Naive B cell (primary cell): ENCODE measurements at regions not wholly inside any gene's neighbourhood (a gene's known extent, or its start where the extent isn't known, plus 50 kb on each side); places are given as distances from the start of the nearest gene placed in this dataset.
A peak's percentile ranks its signal among the peaks of the same experiment; 100 is the strongest.

Experiments used
- ATAC-seq, 2 donors: fragments of 150-1000 bp; cut with Tn5 transposase; 2 replicates each; pipeline ENCODE4 v1.10.0; 2021; ENCODE audit warnings: low read depth in 2 of 2, mild to moderate bottlenecking in 2 of 2, moderate library complexity in 2 of 2
- DNase-seq: peaks from one replicate; pipeline ENCODE4 v3.0.0; 2022
- H3K27ac Mint-ChIP-seq, 6 donors: one replicate each; pipeline ENCODE4 v1.8.0; 2020 to 2022; ENCODE audit warnings: mild to moderate bottlenecking in 6 of 6, mixed read lengths in 6 of 6, moderate library complexity in 5 of 6, inconsistent platforms in 2 of 6
- H3K27me3 Mint-ChIP-seq, 3 donors: one replicate each; pipeline ENCODE4 v1.8.0; 2021 to 2022; ENCODE audit warnings: mixed read lengths in 3 of 3, mild to moderate bottlenecking in 1 of 3
- H3K36me3 Mint-ChIP-seq, 2 donors: one replicate each; pipeline ENCODE4 v1.8.0; 2020 to 2022; ENCODE audit warnings: mixed read lengths in 2 of 2, inconsistent platforms in 1 of 2, mild to moderate bottlenecking in 1 of 2
- H3K4me1 Mint-ChIP-seq, 3 donors: one replicate each; pipeline ENCODE4 v1.8.0; 2020 to 2022; ENCODE audit warnings: mixed read lengths in 3 of 3, inconsistent platforms in 1 of 3, mild to moderate bottlenecking in 1 of 3, moderate library complexity in 1 of 3
- H3K4me3 Mint-ChIP-seq, 8 donors: one replicate each; pipeline ENCODE4 v1.8.0; 2020 to 2022; ENCODE audit warnings: mild to moderate bottlenecking in 8 of 8, mixed read lengths in 8 of 8, moderate library complexity in 8 of 8, inconsistent platforms in 2 of 8
- H3K9me3 Mint-ChIP-seq, 7 donors: one replicate each; pipeline ENCODE4 v1.8.0; 2020 to 2022; ENCODE audit warnings: mixed read lengths in 7 of 7, mild to moderate bottlenecking in 5 of 7, inconsistent platforms in 2 of 7, moderate library complexity in 1 of 7

DNA sequence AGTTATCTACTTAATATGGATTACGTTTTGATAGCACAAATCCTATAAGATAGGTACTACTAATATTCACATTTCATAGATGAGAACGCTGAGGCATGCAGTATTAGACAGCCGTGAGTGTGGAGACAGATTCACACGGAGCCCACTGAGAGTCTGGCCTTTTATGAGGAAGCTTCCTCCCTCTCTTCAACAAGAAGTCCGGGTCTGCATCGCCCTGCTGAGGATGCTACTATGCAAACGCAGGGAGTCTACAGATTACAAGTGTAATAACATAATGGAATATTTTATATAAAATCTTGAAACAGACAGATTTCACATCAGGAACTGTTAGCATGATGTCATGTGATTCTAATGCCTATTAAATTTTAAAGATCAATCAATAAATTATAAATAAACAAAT, 255.9 kb upstream of the GLI3 start:
- ATAC-seq = no peak
- Mint-ChIP-seq H3K27ac (no peak overlapping the region), H3K4me3 (no peak overlapping the region), H3K36me3 (no peaks in the 10 kb centered on the region), H3K27me3 (peaks cover 25 to 34% (median 31%) of the 10 kb centered on the region in 3 donors), H3K4me1 (peaks cover 0 to 4% (median 0%) of the 10 kb centered on the region in 3 donors), H3K9me3 (peaks cover 0 to 7% (median 1%) of the 10 kb centered on the region in 7 donors)
- no peak for DNase-seq

DNA sequence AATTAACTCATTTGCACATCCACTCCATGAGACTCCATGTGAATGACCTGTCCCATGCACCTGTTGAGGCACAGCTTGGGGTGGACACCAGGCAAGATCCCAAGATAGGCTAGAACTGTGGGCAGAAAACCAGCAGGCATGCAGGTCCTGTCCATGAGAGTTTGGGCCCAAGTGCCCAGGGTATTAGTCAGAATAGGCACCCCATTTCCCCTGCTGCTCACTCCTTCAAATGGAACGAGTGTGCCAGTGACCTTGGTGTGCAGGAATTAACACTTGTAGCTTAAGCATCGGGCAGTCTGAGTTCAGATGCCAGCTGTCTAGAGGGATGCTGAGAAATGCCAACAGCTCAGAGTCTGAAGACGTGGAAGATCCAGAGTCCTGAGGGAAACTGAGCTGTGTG, 254.1 kb upstream of the GLI3 start:
- peaks cover 0 to 4% (median 0%) of the 10 kb centered on the region in 3 donors for H3K4me1 Mint-ChIP-seq
- ATAC-seq (no peak), DNase-seq (no peak)
- no peaks in the 10 kb centered on the region for H3K36me3 Mint-ChIP-seq
- H3K27me3 Mint-ChIP-seq = peaks cover 25 to 34% (median 29%) of the 10 kb centered on the region in 3 donors
- peaks cover 0 to 12% (median 1%) of the 10 kb centered on the region in 7 donors for H3K9me3 Mint-ChIP-seq
- H3K4me3 Mint-ChIP-seq = no peak overlapping the region
- H3K27ac Mint-ChIP-seq = no peak overlapping the region

DNA sequence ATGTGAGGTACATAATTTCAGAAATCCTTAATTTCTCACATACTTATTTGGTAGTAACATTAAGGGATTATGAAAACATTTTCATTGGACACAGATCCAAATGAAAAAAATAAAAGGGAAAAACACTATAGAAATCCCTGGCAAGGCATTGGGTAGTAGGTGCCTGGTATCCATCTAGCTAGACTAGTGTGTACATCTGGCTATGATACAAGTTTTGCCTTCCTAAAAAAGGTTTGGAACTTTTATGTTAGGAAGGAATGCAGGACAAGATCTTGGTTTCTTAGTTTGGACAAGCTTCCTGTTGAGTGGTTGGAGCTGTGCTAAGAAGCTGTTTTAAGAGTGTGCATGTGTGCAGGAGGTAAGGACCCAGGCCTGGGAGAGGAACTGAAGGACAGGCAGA, 252.3 kb upstream of the GLI3 start:
- ATAC-seq = no peak
- H3K4me3 Mint-ChIP-seq = no peak overlapping the region

DNA sequence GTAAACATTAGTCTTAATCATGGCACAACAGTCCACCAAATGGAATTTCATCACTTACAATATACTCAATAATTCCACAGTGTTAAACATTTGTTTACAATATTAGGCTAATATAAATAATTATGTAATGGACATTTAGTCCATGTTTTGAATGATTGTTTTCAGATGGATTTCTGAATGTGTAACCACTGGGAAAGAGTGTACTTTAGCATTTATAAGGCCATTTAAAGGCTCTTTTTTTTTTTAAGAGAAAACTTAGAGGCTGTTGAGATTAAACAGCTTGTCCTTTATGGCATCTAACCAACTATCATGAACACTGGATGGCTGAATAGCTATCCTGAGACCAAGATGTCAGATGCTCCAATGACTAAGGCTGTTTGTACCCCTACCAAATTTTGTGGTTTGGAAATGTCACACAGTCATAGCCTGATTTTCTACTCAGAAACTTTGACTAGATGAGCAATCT, 248.3 kb upstream of the GLI3 start:
- peaks cover 0 to 10% (median 3%) of the 10 kb centered on the region in 3 donors for H3K27me3 Mint-ChIP-seq
- H3K27ac Mint-ChIP-seq = no peak overlapping the region
- H3K4me3 Mint-ChIP-seq = no peak overlapping the region
- DNase-seq (no peak), ATAC-seq (no peak)
- H3K4me1 Mint-ChIP-seq = peaks cover 0 to 4% (median 4%) of the 10 kb centered on the region in 3 donors
- H3K36me3 Mint-ChIP-seq = no peaks in the 10 kb centered on the region
- H3K9me3 Mint-ChIP-seq = peaks cover 0 to 12% (median 0%) of the 10 kb centered on the region in 7 donors

More for the DNA sequence above, 252.3 kb upstream of the GLI3 start:
- H3K9me3 Mint-ChIP-seq = peaks cover 0 to 12% (median 2%) of the 10 kb centered on the region in 7 donors
- peaks cover 12 to 19% (median 18%) of the 10 kb centered on the region in 3 donors for H3K27me3 Mint-ChIP-seq
- no peaks in the 10 kb centered on the region for H3K36me3 Mint-ChIP-seq
- H3K4me1 Mint-ChIP-seq = peaks cover 0 to 4% (median 0%) of the 10 kb centered on the region in 3 donors
- H3K27ac Mint-ChIP-seq = peak overlapping the region in 1 of 6 donors; percentile 69
- DNase-seq = no peak

DNA sequence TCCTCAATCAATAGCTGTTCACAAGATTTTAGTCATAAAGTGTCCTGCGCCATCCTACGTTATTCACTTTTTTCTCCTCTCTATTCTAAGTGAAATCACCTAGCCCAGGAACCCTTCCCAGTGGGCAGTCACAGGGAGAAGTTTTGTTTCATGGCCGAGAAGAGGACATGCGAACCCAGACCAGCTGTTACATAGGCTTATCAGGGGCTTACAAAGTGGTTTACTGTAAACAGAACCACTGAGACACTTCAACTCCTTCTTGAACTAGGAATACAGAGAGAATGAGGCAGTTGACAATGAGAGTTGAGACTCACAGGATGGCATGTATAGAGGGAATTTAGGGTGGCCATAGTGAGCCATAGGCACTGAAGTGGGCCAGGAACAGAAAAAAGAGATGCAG, 246.9 kb upstream of the GLI3 start:
- ATAC-seq (no peak), DNase-seq (no peak)
- Mint-ChIP-seq H3K4me1 (peaks cover 0 to 4% (median 4%) of the 10 kb centered on the region in 3 donors), H3K4me3 (no peak overlapping the region), H3K9me3 (peaks cover 0 to 10% (median 1%) of the 10 kb centered on the region in 7 donors), H3K36me3 (no peaks in the 10 kb centered on the region), H3K27me3 (peaks cover 0 to 4% (median 0%) of the 10 kb centered on the region in 3 donors), H3K27ac (no peak overlapping the region)

DNA sequence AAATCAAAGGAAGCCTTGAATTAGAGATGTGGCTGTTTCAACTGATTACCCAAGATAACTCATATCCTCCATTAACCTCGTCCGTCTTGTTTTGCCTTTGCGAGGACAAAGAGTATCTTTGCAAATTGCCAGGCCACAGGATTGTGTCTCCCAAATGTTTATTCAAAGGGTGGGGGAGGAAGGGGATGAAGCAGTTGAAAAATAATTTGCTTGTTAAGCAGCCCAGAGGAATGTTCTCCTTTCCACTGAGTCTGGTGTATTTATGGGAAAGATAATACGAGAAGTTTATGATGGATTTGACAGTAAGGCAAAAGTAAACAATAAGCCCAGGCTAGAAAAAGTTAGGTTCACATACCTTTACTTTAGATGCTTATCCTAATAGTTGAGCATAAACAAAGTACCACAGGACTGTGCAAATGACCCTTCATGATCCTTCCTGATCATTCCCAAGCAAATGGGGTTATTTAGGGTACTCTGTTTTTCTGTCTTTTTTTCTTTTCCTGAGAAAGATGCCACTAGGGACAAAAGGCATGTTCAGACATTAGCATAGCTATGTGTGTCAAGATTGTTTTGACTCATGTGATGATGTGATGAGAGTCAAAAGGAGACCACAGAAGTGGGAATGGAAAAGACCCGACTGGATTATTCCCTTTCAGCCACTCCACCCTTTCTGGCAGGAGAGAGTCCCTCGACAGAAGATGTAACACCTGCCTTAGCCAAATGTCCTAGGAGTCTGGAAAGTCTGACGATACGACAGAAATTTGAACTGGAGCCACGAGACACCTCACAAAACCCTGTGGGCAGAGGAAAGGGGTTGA, 243.0 kb upstream of the GLI3 start:
- no peak for DNase-seq
- Mint-ChIP-seq H3K4me1 (peaks cover 0 to 4% (median 4%) of the 10 kb centered on the region in 3 donors), H3K4me3 (no peak overlapping the region), H3K9me3 (peaks cover 0 to 5% (median 2%) of the 10 kb centered on the region in 7 donors), H3K27me3 (peaks cover 0 to under 1% (median 0%) of the 10 kb centered on the region in 3 donors), H3K36me3 (no peaks in the 10 kb centered on the region), H3K27ac (no peak overlapping the region)
- no peak for ATAC-seq

DNA sequence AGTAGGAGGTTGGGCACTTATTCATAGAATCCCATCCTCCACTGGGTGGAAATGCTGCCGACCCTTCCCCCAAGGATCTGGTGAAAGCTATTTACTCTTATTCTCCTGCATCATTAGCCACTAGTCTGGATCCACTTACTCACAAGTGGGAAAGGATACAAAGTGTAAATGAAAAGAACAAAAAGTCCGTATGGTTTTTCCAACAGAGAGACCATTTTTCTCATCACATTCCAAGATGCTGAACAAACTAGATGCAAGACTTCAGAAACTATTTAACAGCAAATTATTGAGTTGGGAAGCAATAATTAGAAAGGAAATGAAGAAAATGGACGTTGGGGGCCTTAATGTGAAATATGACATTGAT, 242.4 kb upstream of the GLI3 start:
- H3K27me3 Mint-ChIP-seq = peaks cover 0 to 7% (median 0%) of the 10 kb centered on the region in 3 donors
- no peak overlapping the region for H3K4me3 Mint-ChIP-seq
- H3K27ac Mint-ChIP-seq = no peak overlapping the region
- no peak for ATAC-seq
- peaks cover 0 to 9% (median 3%) of the 10 kb centered on the region in 7 donors for H3K9me3 Mint-ChIP-seq
- no peaks in the 10 kb centered on the region for H3K36me3 Mint-ChIP-seq
- H3K4me1 Mint-ChIP-seq = peaks cover 0 to 4% (median 4%) of the 10 kb centered on the region in 3 donors
- DNase-seq = no peak

DNA sequence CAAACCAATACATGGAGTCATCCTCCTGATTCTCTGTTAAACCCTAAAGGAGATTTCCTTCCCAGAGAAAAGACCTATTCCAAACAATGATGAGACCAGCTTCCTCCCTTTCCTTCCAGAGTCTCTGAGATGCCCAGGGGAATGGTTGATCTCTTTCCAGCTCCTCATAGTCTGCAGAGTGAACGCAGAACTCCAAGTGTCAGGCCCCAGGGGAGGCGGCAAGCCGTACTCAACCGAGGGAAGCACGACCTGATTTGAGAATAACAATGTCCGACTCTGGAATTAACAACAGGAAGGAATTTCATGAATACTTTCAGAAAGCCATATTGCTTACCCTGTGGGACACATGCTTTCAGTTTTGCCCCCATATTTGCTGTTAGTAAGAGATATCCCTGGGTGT, 241.7 kb upstream of the GLI3 start:
- DNase-seq = no peak
- no peak overlapping the region for H3K27ac Mint-ChIP-seq

DNA sequence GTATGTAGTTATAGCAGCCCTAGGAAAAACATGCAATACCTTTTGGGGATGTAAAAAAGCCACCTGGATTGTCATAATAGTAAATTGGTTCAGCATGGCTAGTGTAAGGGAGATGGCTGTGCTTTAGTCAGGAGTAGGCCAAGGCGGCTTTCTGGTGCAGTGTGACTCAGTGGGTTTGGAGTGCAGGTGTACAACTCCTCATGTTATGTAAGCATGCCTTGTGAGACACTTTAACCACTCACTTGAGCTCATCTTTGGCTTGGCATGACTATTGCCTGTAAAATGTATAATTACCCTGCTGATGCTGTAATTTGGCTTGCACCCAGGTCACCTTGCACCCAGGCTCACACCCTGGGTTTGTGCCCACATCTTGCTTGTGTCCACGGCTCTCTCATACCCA, 239.2 kb upstream of the GLI3 start:
- Mint-ChIP-seq H3K4me3 (no peak overlapping the region), H3K36me3 (no peaks in the 10 kb centered on the region), H3K9me3 (peaks cover 0 to 10% (median 7%) of the 10 kb centered on the region in 7 donors), H3K27ac (no peak overlapping the region), H3K27me3 (peaks cover 0 to 10% (median 0%) of the 10 kb centered on the region in 3 donors), H3K4me1 (no peaks in the 10 kb centered on the region)
- no peak for DNase-seq
- ATAC-seq = no peak

More for the DNA sequence above, 241.7 kb upstream of the GLI3 start:
- no peak overlapping the region for H3K4me3 Mint-ChIP-seq
- H3K36me3 Mint-ChIP-seq = no peaks in the 10 kb centered on the region
- no peak for ATAC-seq
- peaks cover 0 to 10% (median 0%) of the 10 kb centered on the region in 3 donors for H3K27me3 Mint-ChIP-seq
- H3K9me3 Mint-ChIP-seq = peaks cover 0 to 10% (median 3%) of the 10 kb centered on the region in 7 donors
- H3K4me1 Mint-ChIP-seq = peaks cover 0 to 4% (median 4%) of the 10 kb centered on the region in 3 donors

DNA sequence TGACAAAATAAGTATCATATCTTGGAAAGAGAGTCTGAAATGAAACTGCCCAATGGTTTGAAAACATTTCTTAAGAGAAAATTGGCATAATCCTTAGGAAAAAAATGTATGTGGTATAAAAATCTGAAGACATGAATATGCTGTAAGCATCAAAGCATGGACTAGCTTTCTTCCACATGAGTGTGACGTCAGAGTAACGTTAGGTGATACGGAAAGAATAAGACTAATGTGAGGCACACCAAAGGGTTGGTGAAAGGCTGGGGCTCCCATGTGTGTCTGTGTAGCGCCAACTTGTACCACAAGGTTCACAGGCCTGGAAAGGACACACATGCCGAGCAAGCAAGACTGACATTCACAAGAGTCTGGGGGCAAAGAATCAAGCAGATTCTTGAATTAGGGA, 238.1 kb upstream of the GLI3 start:
- peaks cover 0 to 10% (median 3%) of the 10 kb centered on the region in 3 donors for H3K27me3 Mint-ChIP-seq
- no peaks in the 10 kb centered on the region for H3K4me1 Mint-ChIP-seq
- H3K9me3 Mint-ChIP-seq = peaks cover 0 to 10% (median 4%) of the 10 kb centered on the region in 7 donors
- DNase-seq = no peak
- no peak overlapping the region for H3K4me3 Mint-ChIP-seq
- ATAC-seq = no peak
- no peak overlapping the region for H3K27ac Mint-ChIP-seq
- no peaks in the 10 kb centered on the region for H3K36me3 Mint-ChIP-seq

DNA sequence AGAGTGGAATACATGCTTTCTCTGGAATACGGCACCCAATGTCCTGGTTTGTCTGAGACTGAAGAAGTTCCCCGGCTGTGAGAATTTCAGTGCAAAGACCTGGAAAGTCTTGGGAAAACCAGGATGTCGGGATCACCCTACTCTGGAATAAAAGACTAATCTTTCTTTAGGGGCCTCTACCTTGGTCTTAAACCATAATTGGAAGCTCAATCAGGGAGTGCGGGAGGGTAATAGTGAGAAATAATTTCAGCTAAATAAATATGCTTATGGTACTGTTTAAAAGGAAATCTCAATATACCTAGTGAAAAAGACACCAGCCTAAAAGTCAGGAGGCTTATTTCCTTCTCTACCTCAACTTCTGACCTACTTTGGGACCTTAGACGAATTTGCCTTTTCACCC, 236.1 kb upstream of the GLI3 start:
- H3K9me3 Mint-ChIP-seq = peaks cover 0 to 13% (median 7%) of the 10 kb centered on the region in 7 donors
- H3K36me3 Mint-ChIP-seq = no peaks in the 10 kb centered on the region
- no peak overlapping the region for H3K4me3 Mint-ChIP-seq
- no peak overlapping the region for H3K27ac Mint-ChIP-seq
- ATAC-seq (no peak), DNase-seq (no peak)
- H3K4me1 Mint-ChIP-seq = no peaks in the 10 kb centered on the region
- peaks cover 0 to 10% (median 3%) of the 10 kb centered on the region in 3 donors for H3K27me3 Mint-ChIP-seq

DNA sequence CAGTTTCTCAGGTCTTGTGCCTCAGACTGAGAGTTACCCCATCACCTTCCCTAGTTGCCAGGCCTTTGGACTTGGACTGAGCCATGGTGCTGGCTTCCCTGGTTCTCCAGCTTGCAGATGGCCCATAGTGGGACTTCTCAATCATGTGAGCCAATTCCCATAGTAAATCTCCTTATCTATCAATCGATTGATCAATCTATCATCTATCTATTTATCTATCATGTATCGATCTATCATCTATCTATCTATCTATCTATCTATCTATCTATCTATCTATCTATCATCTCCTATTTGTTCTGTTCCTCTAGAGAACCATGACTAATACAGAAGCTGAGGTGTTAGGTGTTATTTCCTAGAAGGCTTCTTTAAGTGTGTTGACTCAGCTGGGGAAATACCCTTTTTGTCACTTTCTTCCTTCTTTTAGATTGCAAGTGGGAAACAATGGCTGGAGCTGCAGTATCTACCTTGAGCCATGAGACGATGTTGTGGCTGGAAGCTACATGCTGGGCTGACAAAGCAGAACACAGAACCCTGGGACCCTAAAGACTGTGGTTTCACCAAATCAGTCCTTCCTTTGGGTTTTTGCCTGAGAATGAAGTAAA, 234.7 kb upstream of the GLI3 start:
- no peaks in the 10 kb centered on the region for H3K4me1 Mint-ChIP-seq
- no peak overlapping the region for H3K4me3 Mint-ChIP-seq
- peaks cover 1 to 18% (median 7%) of the 10 kb centered on the region in 7 donors for H3K9me3 Mint-ChIP-seq
- no peak for DNase-seq
- no peaks in the 10 kb centered on the region for H3K36me3 Mint-ChIP-seq
- no peak for ATAC-seq
- H3K27me3 Mint-ChIP-seq = peaks cover 0 to 10% (median 3%) of the 10 kb centered on the region in 3 donors
- no peak overlapping the region for H3K27ac Mint-ChIP-seq

DNA sequence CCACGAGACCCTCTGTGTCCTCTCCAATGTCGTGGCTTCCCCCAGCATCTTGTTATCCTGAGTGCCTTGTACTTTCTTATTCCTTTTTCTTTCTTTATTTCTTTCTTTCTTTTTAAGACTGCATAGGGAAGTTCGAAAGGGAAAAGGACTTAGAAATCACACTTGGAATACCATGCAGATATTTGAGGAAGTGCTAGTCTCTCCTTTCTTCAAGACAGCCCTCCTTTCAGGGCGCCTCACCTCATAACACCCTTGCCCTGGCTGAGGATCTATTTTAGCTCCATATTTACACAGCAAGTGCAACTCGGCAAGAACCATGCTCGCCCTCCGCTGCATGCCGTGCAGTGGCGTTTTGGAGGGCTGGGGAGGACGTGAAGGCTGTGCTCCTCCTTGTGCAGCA, 232.3 kb upstream of the GLI3 start:
- H3K27me3 Mint-ChIP-seq = peaks cover 0 to 8% (median 3%) of the 10 kb centered on the region in 3 donors
- ATAC-seq (no peak), DNase-seq (no peak)
- H3K36me3 Mint-ChIP-seq = no peaks in the 10 kb centered on the region
- no peak overlapping the region for H3K4me3 Mint-ChIP-seq
- no peaks in the 10 kb centered on the region for H3K4me1 Mint-ChIP-seq
- no peak overlapping the region for H3K27ac Mint-ChIP-seq
- H3K9me3 Mint-ChIP-seq = peaks cover 0 to 18% (median 7%) of the 10 kb centered on the region in 7 donors

DNA sequence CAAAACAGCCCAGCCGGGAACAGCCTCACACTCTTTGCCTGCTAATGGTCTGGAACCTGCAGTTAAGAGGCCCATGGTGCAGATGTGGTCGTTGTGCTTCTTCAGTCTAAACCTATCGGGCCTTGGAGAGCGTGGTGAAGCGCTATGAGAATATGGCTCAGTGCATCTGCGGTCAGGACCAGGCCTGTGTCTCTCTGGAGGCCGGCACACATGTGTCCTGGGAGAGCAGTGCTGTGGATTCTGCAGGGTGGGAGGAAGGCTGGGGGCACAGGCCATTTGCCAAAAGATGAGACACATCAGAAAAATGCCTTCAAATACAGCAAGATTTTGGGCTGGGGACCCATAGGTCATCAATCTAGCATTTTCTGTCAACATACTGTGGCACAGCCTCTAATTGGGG, 231.5 kb upstream of the GLI3 start:
- Mint-ChIP-seq H3K36me3 (no peaks in the 10 kb centered on the region), H3K9me3 (peaks cover 0 to 26% (median 7%) of the 10 kb centered on the region in 7 donors), H3K27ac (no peak overlapping the region), H3K4me3 (no peak overlapping the region), H3K4me1 (no peaks in the 10 kb centered on the region), H3K27me3 (peaks cover 3 to 6% (median 3%) of the 10 kb centered on the region in 3 donors)
- DNase-seq = no peak
- ATAC-seq = no peak
